HL-60 (cell line): ENCODE measurements at regions not wholly inside any gene's neighbourhood (a gene's known extent, or its start where the extent isn't known, plus 50 kb on each side); places are given as distances from the start of the nearest gene placed in this dataset.

ENCODE experiments used
- DNase-seq, 2 experiments: peaks; one replicate each; pipeline ENCODE4 v3.0.0-alpha.2; 2010 to 2020; ENCODE audit warnings: low read depth in 1 of 2, low spot score in 1 of 2
- H3K27ac ChIP-seq: fragments of 250-450 bp; sonication (Bioruptor Pico); replicated peaks from 2 replicates; pipeline ENCODE4 v1.5.1; 2020; ENCODE audit warnings: mild to moderate bottlenecking, moderate library complexity
- H3K27me3 ChIP-seq: fragments of 250-450 bp; sonication (Bioruptor Pico); 2 replicates; pipeline ENCODE4 v1.5.1; 2021; ENCODE audit warnings: mild to moderate bottlenecking, moderate library complexity; ENCODE audit not compliant: insufficient read depth, poor library complexity, severe bottlenecking
- H3K4me3 ChIP-seq: replicated peaks from 2 replicates; pipeline ENCODE4 v1.5.1; 2011; ENCODE audit warnings: mild to moderate bottlenecking, control low read depth, low read length; ENCODE audit not compliant: insufficient read depth
- GABPA ChIP-seq: IDR thresholded peaks from 2 replicates; pipeline ENCODE4 v1.6.1; 2012; ENCODE audit warnings: low read depth
- POLR2AphosphoS5 ChIP-seq: IDR thresholded peaks from 2 replicates; pipeline ENCODE4 v1.6.1; 2012; ENCODE audit warnings: low read depth
- SPI1 ChIP-seq: IDR thresholded peaks from 2 replicates; pipeline ENCODE4 v1.6.1; 2012; ENCODE audit warnings: low read depth, mild to moderate bottlenecking, borderline replicate concordance
- TF ChIP-seq, protein P1 (sequence below): IDR thresholded peaks from 2 replicates; pipeline ENCODE4 v1.6.1; 2012; ENCODE audit warnings: low read depth; ENCODE audit not compliant: insufficient replicate concordance
- TF ChIP-seq, protein P2 (sequence below): IDR thresholded peaks from one replicate; pipeline ENCODE4 v1.5.1; 2011; ENCODE audit warnings: low read length, control low read depth, inconsistent platforms; ENCODE audit not compliant: insufficient read depth

- Histone ChIP-seq H3K4me3 (no peak overlapping the region), H3K27ac (no peak overlapping the region), H3K27me3 (no peaks in the 10 kb centered on the region)
- no peak for DNase-seq
- no peak for TF ChIP-seq POLR2AphosphoS5
- no peak for TF ChIP-seq GABPA
- TF ChIP-seq, protein P1, sequence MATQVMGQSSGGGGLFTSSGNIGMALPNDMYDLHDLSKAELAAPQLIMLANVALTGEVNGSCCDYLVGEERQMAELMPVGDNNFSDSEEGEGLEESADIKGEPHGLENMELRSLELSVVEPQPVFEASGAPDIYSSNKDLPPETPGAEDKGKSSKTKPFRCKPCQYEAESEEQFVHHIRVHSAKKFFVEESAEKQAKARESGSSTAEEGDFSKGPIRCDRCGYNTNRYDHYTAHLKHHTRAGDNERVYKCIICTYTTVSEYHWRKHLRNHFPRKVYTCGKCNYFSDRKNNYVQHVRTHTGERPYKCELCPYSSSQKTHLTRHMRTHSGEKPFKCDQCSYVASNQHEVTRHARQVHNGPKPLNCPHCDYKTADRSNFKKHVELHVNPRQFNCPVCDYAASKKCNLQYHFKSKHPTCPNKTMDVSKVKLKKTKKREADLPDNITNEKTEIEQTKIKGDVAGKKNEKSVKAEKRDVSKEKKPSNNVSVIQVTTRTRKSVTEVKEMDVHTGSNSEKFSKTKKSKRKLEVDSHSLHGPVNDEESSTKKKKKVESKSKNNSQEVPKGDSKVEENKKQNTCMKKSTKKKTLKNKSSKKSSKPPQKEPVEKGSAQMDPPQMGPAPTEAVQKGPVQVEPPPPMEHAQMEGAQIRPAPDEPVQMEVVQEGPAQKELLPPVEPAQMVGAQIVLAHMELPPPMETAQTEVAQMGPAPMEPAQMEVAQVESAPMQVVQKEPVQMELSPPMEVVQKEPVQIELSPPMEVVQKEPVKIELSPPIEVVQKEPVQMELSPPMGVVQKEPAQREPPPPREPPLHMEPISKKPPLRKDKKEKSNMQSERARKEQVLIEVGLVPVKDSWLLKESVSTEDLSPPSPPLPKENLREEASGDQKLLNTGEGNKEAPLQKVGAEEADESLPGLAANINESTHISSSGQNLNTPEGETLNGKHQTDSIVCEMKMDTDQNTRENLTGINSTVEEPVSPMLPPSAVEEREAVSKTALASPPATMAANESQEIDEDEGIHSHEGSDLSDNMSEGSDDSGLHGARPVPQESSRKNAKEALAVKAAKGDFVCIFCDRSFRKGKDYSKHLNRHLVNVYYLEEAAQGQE, result no peak
These were observed 167.2 kb upstream of the FERD3L start for GRCh38 chr7:19312416-19312815.

DNA sequence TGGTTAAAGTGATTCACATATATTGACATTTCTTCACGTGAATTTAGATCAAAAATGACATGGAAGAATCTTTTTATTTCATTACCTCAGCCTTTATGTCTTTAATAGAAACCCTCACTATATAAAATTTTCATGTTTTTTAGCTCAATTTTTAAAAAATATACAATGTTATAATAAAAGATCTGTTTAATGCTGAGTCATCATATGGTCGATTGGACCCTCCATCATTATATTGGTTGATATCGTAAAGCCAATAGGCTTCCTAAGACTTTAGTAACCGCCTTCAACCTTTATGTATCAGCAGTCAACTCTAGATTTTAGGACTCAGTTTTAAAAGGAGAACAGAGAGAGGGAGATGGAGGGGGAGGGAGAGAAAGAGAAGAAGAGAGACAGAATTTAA is 162.3 kb upstream of the FERD3L start:
- no peak for TF ChIP-seq SPI1
- TF ChIP-seq GABPA, result no peak
- no peak for DNase-seq
- Histone ChIP-seq H3K4me3 (no peak overlapping the region), H3K27ac (no peak overlapping the region), H3K27me3 (no peaks in the 10 kb centered on the region)

DNA sequence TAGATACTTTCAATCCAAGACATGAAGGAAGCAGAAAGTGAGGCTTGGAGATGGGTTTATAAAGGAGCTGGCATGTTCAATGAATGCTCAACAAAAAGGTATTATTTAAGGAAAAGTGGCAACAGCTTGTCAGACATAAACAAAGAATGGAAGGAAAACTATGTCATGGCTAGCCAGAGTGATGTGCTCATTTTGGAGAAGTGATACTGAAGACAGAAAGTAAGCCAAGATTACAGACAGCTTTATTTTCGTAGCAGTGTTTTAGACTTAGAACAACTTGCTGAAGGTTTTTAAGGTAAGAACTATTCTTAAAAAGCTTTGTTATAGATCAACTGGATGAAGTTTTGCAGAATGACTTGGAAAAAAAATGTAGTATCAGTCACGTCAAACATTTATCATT is 160.5 kb upstream of the FERD3L start:
- H3K27ac ChIP-seq, result no peak overlapping the region
- no peak overlapping the region for H3K4me3 ChIP-seq
- TF ChIP-seq, protein P1, result no peak
- TF ChIP-seq GABPA, result no peak
- TF ChIP-seq SPI1, result no peak
- TF ChIP-seq, protein P2, sequence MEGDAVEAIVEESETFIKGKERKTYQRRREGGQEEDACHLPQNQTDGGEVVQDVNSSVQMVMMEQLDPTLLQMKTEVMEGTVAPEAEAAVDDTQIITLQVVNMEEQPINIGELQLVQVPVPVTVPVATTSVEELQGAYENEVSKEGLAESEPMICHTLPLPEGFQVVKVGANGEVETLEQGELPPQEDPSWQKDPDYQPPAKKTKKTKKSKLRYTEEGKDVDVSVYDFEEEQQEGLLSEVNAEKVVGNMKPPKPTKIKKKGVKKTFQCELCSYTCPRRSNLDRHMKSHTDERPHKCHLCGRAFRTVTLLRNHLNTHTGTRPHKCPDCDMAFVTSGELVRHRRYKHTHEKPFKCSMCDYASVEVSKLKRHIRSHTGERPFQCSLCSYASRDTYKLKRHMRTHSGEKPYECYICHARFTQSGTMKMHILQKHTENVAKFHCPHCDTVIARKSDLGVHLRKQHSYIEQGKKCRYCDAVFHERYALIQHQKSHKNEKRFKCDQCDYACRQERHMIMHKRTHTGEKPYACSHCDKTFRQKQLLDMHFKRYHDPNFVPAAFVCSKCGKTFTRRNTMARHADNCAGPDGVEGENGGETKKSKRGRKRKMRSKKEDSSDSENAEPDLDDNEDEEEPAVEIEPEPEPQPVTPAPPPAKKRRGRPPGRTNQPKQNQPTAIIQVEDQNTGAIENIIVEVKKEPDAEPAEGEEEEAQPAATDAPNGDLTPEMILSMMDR, result no peak
- TF ChIP-seq POLR2AphosphoS5, result no peak
- DNase-seq, result no peak
- no peaks in the 10 kb centered on the region for H3K27me3 ChIP-seq

GRCh38 chr7:19304086-19304485 is 158.9 kb upstream of the FERD3L start:
- Histone ChIP-seq H3K27me3 (no peaks in the 10 kb centered on the region), H3K4me3 (no peak overlapping the region), H3K27ac (no peak overlapping the region)
- TF ChIP-seq POLR2AphosphoS5 (no peak), SPI1 (no peak), GABPA (no peak)
- TF ChIP-seq, protein P1, result no peak
- TF ChIP-seq, protein P2, result no peak
- no peak for DNase-seq
